Liver (tissue), 8 donors: ENCODE measurements at regions not wholly inside any gene's neighbourhood (a gene's known extent, or its start where the extent isn't known, plus 50 kb on each side); places are given as distances from the start of the nearest gene placed in this dataset.

Experiments used
- DNase-seq: peaks from one replicate; pipeline ENCODE4 v3.0.0-alpha.2; 2017; ENCODE audit warnings: low spot score
- H3K27ac ChIP-seq, 2 donors: one replicate each; pipeline ENCODE4 v1.7.0; 2013; ENCODE audit warnings: inconsistent platforms in 2 of 2, low read length in 2 of 2, control low read depth in 1 of 2, low read depth in 1 of 2, mild to moderate bottlenecking in 1 of 2
- H3K27me3 ChIP-seq, 4 donors: one replicate each; pipeline versions ENCODE4 v1.6.1 to v1.7.0; 2013; ENCODE audit warnings: low read length in 3 of 4, inconsistent platforms in 1 of 4, mild to moderate bottlenecking in 1 of 4, moderate library complexity in 1 of 4; ENCODE audit not compliant: control insufficient read depth in 4 of 4, insufficient read depth in 4 of 4
- H3K36me3 ChIP-seq, 4 donors: one replicate each; pipeline versions ENCODE4 v1.6.1 to v1.7.0; 2013; ENCODE audit warnings: low read length in 3 of 4, mild to moderate bottlenecking in 3 of 4, low read depth in 1 of 4, moderate library complexity in 1 of 4; ENCODE audit not compliant: control insufficient read depth in 4 of 4, insufficient read depth in 3 of 4
- H3K4me1 ChIP-seq, 4 donors: one replicate each; pipeline versions ENCODE4 v1.6.1 to v1.7.0; 2013; ENCODE audit warnings: low read length in 3 of 4, mild to moderate bottlenecking in 3 of 4, moderate library complexity in 1 of 4; ENCODE audit not compliant: control insufficient read depth in 4 of 4, insufficient read depth in 4 of 4
- H3K4me3 ChIP-seq, 3 donors: one replicate each; pipeline versions ENCODE4 v1.6.1 to v1.7.0; 2013; ENCODE audit warnings: low read length in 3 of 3, control low read depth in 1 of 3, low read depth in 1 of 3, mild to moderate bottlenecking in 1 of 3
- H3K9ac ChIP-seq, 2 donors: one replicate each; pipeline ENCODE4 v1.7.0; 2013; ENCODE audit warnings: low read length in 2 of 2, mild to moderate bottlenecking in 2 of 2, moderate library complexity in 2 of 2, control low read depth in 1 of 2, low read depth in 1 of 2
- H3K9me3 ChIP-seq, 4 donors: one replicate each; pipeline versions ENCODE4 v1.6.1 to v1.7.0; 2013; ENCODE audit warnings: low read length in 3 of 4; ENCODE audit not compliant: control insufficient read depth in 4 of 4
- CTCF ChIP-seq: fragments of 150-350 bp; IDR thresholded peaks from 2 replicates; pipeline ENCODE4 v1.5.1; 2017; ENCODE audit warnings: improper control_type of control experiment, low read depth, low read length; ENCODE audit not compliant: missing input control
- FOXA2 ChIP-seq: IDR thresholded peaks from 2 replicates; pipeline ENCODE4 v1.6.1; 2016; ENCODE audit warnings: antibody characterized with exemption
- HNF4A ChIP-seq, 2 donors: conservative IDR thresholded peaks; 2 replicates each; pipeline ENCODE4 v1.6.1; 2016; ENCODE audit warnings: antibody characterized with exemption in 2 of 2, mild to moderate bottlenecking in 2 of 2
- JUND ChIP-seq, 2 donors: IDR thresholded peaks; 2 replicates each; pipeline ENCODE4 v1.6.1; 2016; ENCODE audit warnings: antibody characterized with exemption in 2 of 2
- MAX ChIP-seq: IDR thresholded peaks from 2 replicates; pipeline ENCODE4 v1.6.1; 2016; ENCODE audit warnings: antibody characterized with exemption
- RAD21 ChIP-seq, 2 donors: IDR thresholded peaks; 2 replicates each; pipeline ENCODE4 v1.6.1; 2016; ENCODE audit warnings: antibody characterized with exemption in 2 of 2, mild to moderate bottlenecking in 2 of 2
- REST ChIP-seq: IDR thresholded peaks from 2 replicates; pipeline ENCODE4 v1.6.1; 2016; ENCODE audit warnings: antibody characterized with exemption, mild to moderate bottlenecking
- RXRA ChIP-seq, 2 donors: IDR thresholded peaks; 2 replicates each; pipeline ENCODE4 v1.6.1; 2017 to 2018; ENCODE audit warnings: antibody characterized with exemption in 2 of 2, mild to moderate bottlenecking in 1 of 2
- SP1 ChIP-seq: IDR thresholded peaks from 2 replicates; pipeline ENCODE4 v1.6.1; 2018; ENCODE audit warnings: antibody characterized with exemption, mild to moderate bottlenecking
- YY1 ChIP-seq: IDR thresholded peaks from 2 replicates; pipeline ENCODE4 v1.6.1; 2016; ENCODE audit warnings: antibody characterized with exemption, mild to moderate bottlenecking
- ZBTB33 ChIP-seq: IDR thresholded peaks from 2 replicates; pipeline ENCODE4 v1.6.1; 2016; ENCODE audit warnings: antibody characterized with exemption
- WGBS: extraction: QIAGEN DNeasy Blood & Tissue Kit; methylation state at CpG from one replicate; pipeline ENCODE4 v1.1.7; 2013; 5-methylcytosine and 5-hydroxymethylcytosine counted together
- donor health status: healthy.
- donor health status: healthy.
- donor health status: healthy.
- donor health status: healthy.
- donor health status: healthy.

- WGBS = 72% methylated on average over 3 of the region's 3 CpGs
- DNase-seq = no peak
- Histone ChIP-seq H3K9me3 (peaks cover 0 to 3% (median 0%) of the 10 kb centered on the region in 4 donors), H3K9ac (no peak overlapping the region), H3K27ac (no peak overlapping the region), H3K27me3 (no peaks in the 10 kb centered on the region), H3K4me3 (no peak overlapping the region), H3K4me1 (no peaks in the 10 kb centered on the region), H3K36me3 (peaks cover 0 to 1% (median 0%) of the 10 kb centered on the region in 4 donors)
- TF ChIP-seq YY1 = no peak
- no peak for TF ChIP-seq CTCF
- no peak for TF ChIP-seq REST
- TF ChIP-seq MAX = no peak
Measured at GRCh38 chr3:24736701-24737100, 242.1 kb upstream of the THRB start.

- DNase-seq = no peak
- H3K27me3 ChIP-seq = peaks cover 0 to 2% (median 0%) of the 10 kb centered on the region in 4 donors
- H3K4me1 ChIP-seq = no peaks in the 10 kb centered on the region
- peaks cover 0 to 1% (median 0%) of the 10 kb centered on the region in 4 donors for H3K36me3 ChIP-seq
- H3K4me3 ChIP-seq = no peak overlapping the region
- no peak for TF ChIP-seq FOXA2
- TF ChIP-seq RXRA (IDR thresholded peaks at IDR 0.05) = no peak
- TF ChIP-seq MAX = no peak
- no peak for TF ChIP-seq RAD21 (IDR thresholded peaks at IDR 0.05)
- TF ChIP-seq JUND (IDR thresholded peaks at IDR 0.05) = no peak
- no peak for TF ChIP-seq REST
- TF ChIP-seq SP1 = no peak
- no peak for TF ChIP-seq HNF4A (conservative IDR thresholded peaks at IDR 0.05)
- no peak for TF ChIP-seq ZBTB33
- no peak overlapping the region for H3K27ac ChIP-seq
- no peaks in the 10 kb centered on the region for H3K9me3 ChIP-seq
- H3K9ac ChIP-seq = no peak overlapping the region
- 71% methylated on average over 3 of the region's 3 CpGs for WGBS
Measured at GRCh38 chr3:24740326-24740725, 245.7 kb upstream of the THRB start.
